ENCODE measurements at regions not wholly inside any gene's neighbourhood (a gene's known extent, or its start where the extent isn't known, plus 50 kb on each side); places are given as distances from the start of the nearest gene placed in this dataset.

GRCh38 chr6:18605841-18606240 is 218.7 kb downstream of the RNF144B start (continued):
- TF ChIP-seq ZBTB33 (IDR thresholded peaks at IDR 0.05; ENCODE audit: extremely low read depth, insufficient replicate concordance, low read length), result no peak
- TF ChIP-seq JUND (IDR thresholded peaks at IDR 0.05), result no peak
- no peak for TF ChIP-seq ATF3 (IDR thresholded peaks at IDR 0.05)
- no peak for TF ChIP-seq FOSL1 (IDR thresholded peaks at IDR 0.05; ENCODE audit: low read depth)
- TF ChIP-seq ZNF274 (IDR thresholded peaks at IDR 0.05; ENCODE audit: low read depth, low read length), result no peak
- TF ChIP-seq EZH2phosphoT487 (IDR thresholded peaks at IDR 0.05; ENCODE audit: borderline replicate concordance), result no peak
- no peak for TF ChIP-seq EZH2 (IDR thresholded peaks at IDR 0.05)
- no peak for TF ChIP-seq SP1 (IDR thresholded peaks at IDR 0.05; ENCODE audit: low read depth)

- no peak overlapping the region for H2AFZ ChIP-seq (ENCODE audit: low read depth, low read length, poor library complexity, severe bottlenecking)
- no peaks in the 10 kb centered on the region for H3K9me2 ChIP-seq (ENCODE audit: insufficient read depth)
- no peak overlapping the region for H3K27ac ChIP-seq (ENCODE audit: low read depth, low read length)
- H3K36me3 ChIP-seq (ENCODE audit: control insufficient read depth in 1 of 2, insufficient read depth in 2 of 2, low read length in 2 of 2), result no peaks in the 10 kb centered on the region
- H3K9ac ChIP-seq (ENCODE audit: low read length), result no peak overlapping the region
- no peaks in the 10 kb centered on the region for H3K4me1 ChIP-seq (ENCODE audit: control insufficient read depth in 1 of 2, insufficient read depth in 2 of 2, low read length in 2 of 2)
- intact Hi-C loops (cut with micrococcal nuclease), result loop anchor here (5.0 kb wide), 1 partner anchor 213 kb away; no protein-coding TSS in a partner anchor
- no peak overlapping the region for H3K4me2 ChIP-seq (ENCODE audit: low read length)
- no peak overlapping the region for H3K4me3 ChIP-seq (replicated peaks in 1 of 2; ENCODE audit: low read depth in 1 of 2, low read length in 2 of 2)
- H3K27me3 ChIP-seq (ENCODE audit: insufficient read depth, low read length), result no peaks in the 10 kb centered on the region
- RAD21 ChIA-PET (ENCODE audit: low non-redundant PET in 1 of 2, low total read pairs in 2 of 2, uncharacterized antibody in 2 of 2, unreplicated experiment in 2 of 2), result no interaction called here
- POLR2A ChIA-PET, result no interaction called here
- BruUV-seq (replicated peaks), result no TSS peak
- TF ChIP-seq POLR2A (IDR thresholded peaks at IDR 0.05; ENCODE audit: borderline replicate concordance, extremely low read depth, insufficient read depth, insufficient read length) (no peak), FOSL1 (IDR thresholded peaks at IDR 0.05; ENCODE audit: low read depth) (no peak), RAD21 (IDR thresholded peaks at IDR 0.05; ENCODE audit: low read depth) (no peak), ZFX (IDR thresholded peaks at IDR 0.05) (no peak), JUND (IDR thresholded peaks at IDR 0.05) (no peak), EZH2 (IDR thresholded peaks at IDR 0.05) (no peak)
- no peaks in the 10 kb centered on the region for H3K9me3 ChIP-seq (ENCODE audit: control insufficient read depth in 1 of 2, insufficient read depth in 1 of 2, low read depth in 1 of 2, low read length in 2 of 2)
- DNase-seq (ENCODE audit: low read depth, low spot score) (no peak), ATAC-seq (no peak)
- H3K79me2 ChIP-seq (ENCODE audit: insufficient read depth, low read length), result no peaks in the 10 kb centered on the region
- CTCF ChIA-PET, result no interaction called here
- no peaks in the 10 kb centered on the region for H4K20me1 ChIP-seq (ENCODE audit: insufficient read depth)
Observed at GRCh38 chr6:18609715-18610114, 222.6 kb downstream of the RNF144B start.
